Testis (tissue), 2 donors: ENCODE measurements at regions not wholly inside any gene's neighbourhood (a gene's known extent, or its start where the extent isn't known, plus 50 kb on each side); places are given as distances from the start of the nearest gene placed in this dataset.

Experiments
- DNase-seq: peaks from one replicate; pipeline ENCODE4 v3.0.0-alpha.2; 2019
- H3K27ac ChIP-seq, 2 donors: fragments of 200-600 bp; sonication (generic); one replicate each; pipeline ENCODE4 v1.5.1; 2019
- H3K27me3 ChIP-seq: fragments of 200-600 bp; sonication (generic); one replicate; pipeline ENCODE4 v1.5.1; 2019
- H3K36me3 ChIP-seq: fragments of 200-600 bp; sonication (generic); one replicate; pipeline ENCODE4 v1.5.1; 2017; ENCODE audit warnings: low read depth; ENCODE audit errors: missing control alignments
- H3K4me1 ChIP-seq: fragments of 200-600 bp; sonication (generic); one replicate; pipeline ENCODE4 v1.5.1; 2019
- H3K4me3 ChIP-seq, 2 donors: fragments of 200-600 bp; sonication (generic); one replicate each; pipeline ENCODE4 v1.5.1; 2017 to 2019
- H3K9me3 ChIP-seq: fragments of 200-600 bp; sonication (generic); one replicate; pipeline ENCODE4 v1.5.1; 2017
- CTCF ChIP-seq, 3 experiments: fragments of 450-650 bp in 2 of 3; fragments of 200-600 bp in 1 of 3; sonication (generic) in 1 of 3; IDR thresholded peaks; one replicate each; pipeline ENCODE4 v1.5.1; 2016 to 2019; ENCODE audit warnings: antibody characterized with exemption in 3 of 3, mild to moderate bottlenecking in 2 of 3, moderate library complexity in 1 of 3
- POLR2A ChIP-seq: fragments of 450-650 bp; IDR thresholded peaks from one replicate; pipeline ENCODE4 v1.6.1; 2017; ENCODE audit warnings: antibody characterized with exemption, mild to moderate bottlenecking, moderate library complexity
- WGBS, 2 donors: methylation state at CpG; one replicate each; pipeline ENCODE4 v1.1.5; 2018; 5-methylcytosine and 5-hydroxymethylcytosine counted together
- intact Hi-C: fragments of 100-400 bp; cut with DNase I; formaldehyde crosslinking; loops from one replicate; pipeline ENCODE4 v1.15.1; 2023; ENCODE audit warnings: low total_unique reads

GRCh38 chr16:55421226-55421625 is 57.8 kb upstream of the MMP2 start:
- no peaks in the 10 kb centered on the region for H3K4me1 ChIP-seq
- H3K9me3 ChIP-seq: no peaks in the 10 kb centered on the region
- H3K27ac ChIP-seq: no peak overlapping the region
- WGBS, 2 donors: 51 to 62% methylated on average over 9 of the region's 9 CpGs
- no peak for TF ChIP-seq CTCF (IDR thresholded peaks at IDR 0.05)
- no peak for TF ChIP-seq POLR2A
- intact Hi-C loops: no loop called here
- H3K4me3 ChIP-seq: no peak overlapping the region
- DNase-seq: no peak
- no peaks in the 10 kb centered on the region for H3K27me3 ChIP-seq
- no peaks in the 10 kb centered on the region for H3K36me3 ChIP-seq

- no peak overlapping the region for H3K4me3 ChIP-seq
- intact Hi-C loops: no loop called here
- peak; percentile 69 for DNase-seq
- WGBS, 2 donors: 51 to 57% methylated on average over 5 of the region's 5 CpGs
- H3K27ac ChIP-seq: no peak overlapping the region
- TF ChIP-seq POLR2A: no peak
- TF ChIP-seq CTCF (IDR thresholded peaks at IDR 0.05): no peak
- no peaks in the 10 kb centered on the region for H3K27me3 ChIP-seq
- H3K4me1 ChIP-seq: peaks cover 6% of the 10 kb centered on the region
- H3K36me3 ChIP-seq: no peaks in the 10 kb centered on the region
- no peaks in the 10 kb centered on the region for H3K9me3 ChIP-seq
Measured at GRCh38 chr16:55426865-55427484, 52.0 kb upstream of the MMP2 start.
